Left hindlimb (tissue), 1 donor: ENCODE measurements at regions not wholly inside any gene's neighbourhood (a gene's known extent, or its start where the extent isn't known, plus 50 kb on each side); places are given as distances from the start of the nearest gene placed in this dataset.

Experiments
- DNase-seq: peaks from one replicate; pipeline ENCODE4 v3.0.0-alpha.2; 2018

GRCh38 chr14:104431351-104431928 is 148.1 kb upstream of the C14orf180 start:
- DNase-seq, result no peak

- DNase-seq, result no peak
Observed at GRCh38 chr14:104431929-104432541, 147.5 kb upstream of the C14orf180 start.

- DNase-seq, result no peak
Observed at GRCh38 chr14:104432611-104433231, 146.8 kb upstream of the C14orf180 start.

- DNase-seq, result no peak
Observed at GRCh38 chr14:104433401-104434213, 146.0 kb upstream of the C14orf180 start.

GRCh38 chr14:104434214-104435076 is 145.1 kb upstream of the C14orf180 start:
- no peak for DNase-seq

GRCh38 chr14:104435147-104436046 is 144.2 kb upstream of the C14orf180 start:
- no peak for DNase-seq

- peak; percentile 77 for DNase-seq
Observed at GRCh38 chr14:104436047-104436591, 143.4 kb upstream of the C14orf180 start.

- DNase-seq, result no peak
Observed at GRCh38 chr14:104436741-104437701, 142.5 kb upstream of the C14orf180 start.

GRCh38 chr14:104437703-104438102 is 141.9 kb upstream of the C14orf180 start:
- DNase-seq, result no peak

- no peak for DNase-seq
Observed at GRCh38 chr14:104438166-104438887, 141.2 kb upstream of the C14orf180 start.

GRCh38 chr14:104439625-104440024 is 139.9 kb upstream of the C14orf180 start:
- no peak for DNase-seq

GRCh38 chr14:104440297-104440956 is 139.1 kb upstream of the C14orf180 start:
- no peak for DNase-seq

GRCh38 chr14:104441275-104442106 is 138.1 kb upstream of the C14orf180 start:
- no peak for DNase-seq

- no peak for DNase-seq
Observed at GRCh38 chr14:104442107-104442551, 137.4 kb upstream of the C14orf180 start.

GRCh38 chr14:104442631-104443390 is 136.8 kb upstream of the C14orf180 start:
- no peak for DNase-seq

GRCh38 chr14:104443391-104444158 is 136.0 kb upstream of the C14orf180 start:
- no peak for DNase-seq
